Thyroid gland (tissue), 4 donors: ENCODE measurements at regions not wholly inside any gene's neighbourhood (a gene's known extent, or its start where the extent isn't known, plus 50 kb on each side); places are given as distances from the start of the nearest gene placed in this dataset.
"Not testable (repeated sequence)": the region's sequence is repeated elsewhere in the genome, so short reads cannot be mapped to it uniquely, and the experiment has no call there.

Source experiments
- DNase-seq, 2 donors: peaks; one replicate each; pipeline ENCODE4 v3.0.0-alpha.2; 2019
- H3K27ac ChIP-seq, 3 donors: fragments of 200-600 bp; sonication (generic); 1 replicate in 2 of 3; 2 replicates in 1 of 3; pipeline ENCODE4 v1.5.1; 2016 to 2019; ENCODE audit warnings: mild to moderate bottlenecking in 1 of 3, moderate library complexity in 1 of 3
- H3K27me3 ChIP-seq: fragments of 200-600 bp; sonication (generic); one replicate; pipeline ENCODE4 v1.5.1; 2019
- H3K36me3 ChIP-seq, 2 donors: fragments of 200-600 bp; sonication (generic); one replicate each; pipeline ENCODE4 v1.5.1; 2016 to 2019
- H3K4me1 ChIP-seq, 2 donors: fragments of 200-600 bp; sonication (generic); one replicate each; pipeline ENCODE4 v1.5.1; 2017 to 2019
- H3K4me3 ChIP-seq, 3 donors: fragments of 200-600 bp; sonication (generic); replicated peaks in 1 of 3; 1 replicate in 2 of 3; 2 replicates in 1 of 3; pipeline ENCODE4 v1.5.1; 2016; ENCODE audit warnings: mild to moderate bottlenecking in 1 of 3
- H3K9me3 ChIP-seq: fragments of 200-600 bp; sonication (generic); one replicate; pipeline ENCODE4 v1.5.1; 2017
- POLR2A ChIP-seq, 2 donors: fragments of 450-650 bp; IDR thresholded peaks; one replicate each; pipeline ENCODE4 v1.6.1; 2017; ENCODE audit warnings: antibody characterized with exemption in 2 of 2, mild to moderate bottlenecking in 2 of 2, moderate library complexity in 1 of 2
- WGBS, 2 donors: methylation state at CpG; one replicate each; pipeline ENCODE4 v1.1.5; 2017; 5-methylcytosine and 5-hydroxymethylcytosine counted together
- intact Hi-C: fragments of 100-400 bp; cut with DNase I; formaldehyde crosslinking; loops from one replicate; pipeline ENCODE4 v1.15.1; 2023
- TF ChIP-seq, protein P1 (sequence below), 6 experiments: fragments of 200-600 bp in 3 of 6; fragments of 450-650 bp in 3 of 6; sonication (generic) in 3 of 6; IDR thresholded peaks; one replicate each; pipeline ENCODE4 v1.5.1; 2016 to 2019; ENCODE audit warnings: antibody characterized with exemption in 6 of 6, mild to moderate bottlenecking in 2 of 6, inconsistent platforms in 1 of 6, moderate library complexity in 1 of 6

DNA sequence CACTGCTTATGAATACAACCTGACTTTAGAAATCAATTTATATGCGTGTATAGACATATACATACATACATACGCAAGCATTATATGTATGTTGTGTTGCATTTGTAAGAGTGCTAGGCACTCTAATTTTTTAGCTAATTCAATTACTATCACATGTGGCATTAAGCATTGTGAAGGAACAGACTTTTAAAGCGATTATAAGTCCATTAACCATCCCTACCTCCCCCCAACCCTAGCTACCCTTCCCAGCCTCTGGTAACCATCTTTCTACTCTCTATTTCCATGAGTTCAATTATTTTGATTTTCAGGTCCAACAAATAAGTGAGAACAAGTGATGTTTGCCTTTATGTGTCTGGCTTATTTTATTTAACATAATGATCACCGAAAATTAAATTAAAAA is 453.8 kb downstream of the DOK5 start:
- intact Hi-C loops = no loop called here
- H3K9me3 ChIP-seq = no peaks in the 10 kb centered on the region
- TF ChIP-seq POLR2A (IDR thresholded peaks at IDR 0.05) = no peak
- TF ChIP-seq, protein P1, sequence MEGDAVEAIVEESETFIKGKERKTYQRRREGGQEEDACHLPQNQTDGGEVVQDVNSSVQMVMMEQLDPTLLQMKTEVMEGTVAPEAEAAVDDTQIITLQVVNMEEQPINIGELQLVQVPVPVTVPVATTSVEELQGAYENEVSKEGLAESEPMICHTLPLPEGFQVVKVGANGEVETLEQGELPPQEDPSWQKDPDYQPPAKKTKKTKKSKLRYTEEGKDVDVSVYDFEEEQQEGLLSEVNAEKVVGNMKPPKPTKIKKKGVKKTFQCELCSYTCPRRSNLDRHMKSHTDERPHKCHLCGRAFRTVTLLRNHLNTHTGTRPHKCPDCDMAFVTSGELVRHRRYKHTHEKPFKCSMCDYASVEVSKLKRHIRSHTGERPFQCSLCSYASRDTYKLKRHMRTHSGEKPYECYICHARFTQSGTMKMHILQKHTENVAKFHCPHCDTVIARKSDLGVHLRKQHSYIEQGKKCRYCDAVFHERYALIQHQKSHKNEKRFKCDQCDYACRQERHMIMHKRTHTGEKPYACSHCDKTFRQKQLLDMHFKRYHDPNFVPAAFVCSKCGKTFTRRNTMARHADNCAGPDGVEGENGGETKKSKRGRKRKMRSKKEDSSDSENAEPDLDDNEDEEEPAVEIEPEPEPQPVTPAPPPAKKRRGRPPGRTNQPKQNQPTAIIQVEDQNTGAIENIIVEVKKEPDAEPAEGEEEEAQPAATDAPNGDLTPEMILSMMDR (IDR thresholded peaks at IDR 0.05) = no peak
- WGBS, 2 donors = 73 to 89% methylated on average over 4 of the region's 4 CpGs
- no peaks in the 10 kb centered on the region for H3K36me3 ChIP-seq
- H3K4me1 ChIP-seq = no peaks in the 10 kb centered on the region
- DNase-seq = no peak
- H3K27ac ChIP-seq = no peak overlapping the region
- no peak overlapping the region for H3K4me3 ChIP-seq
- no peaks in the 10 kb centered on the region for H3K27me3 ChIP-seq

DNA sequence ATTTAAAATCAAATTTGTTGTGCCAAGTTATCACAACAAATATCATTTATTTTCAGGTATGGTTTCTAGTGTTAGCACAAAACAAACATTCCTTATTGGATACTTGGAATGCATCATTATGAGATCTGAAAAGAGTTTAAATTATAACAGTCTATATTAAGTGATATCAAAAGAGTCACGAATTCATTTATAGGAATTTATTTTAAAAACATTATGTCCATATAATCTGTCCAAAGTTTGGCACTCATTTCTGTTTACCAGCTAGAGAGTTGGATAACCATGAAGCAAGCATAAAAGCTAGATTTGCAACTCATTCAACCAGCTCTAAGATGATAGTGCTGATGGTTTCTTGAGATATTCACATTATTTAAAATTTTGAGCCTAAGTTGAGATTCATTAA is 453.2 kb downstream of the DOK5 start:
- no peak for DNase-seq
- Histone ChIP-seq H3K36me3 (no peaks in the 10 kb centered on the region), H3K27ac (no peak overlapping the region), H3K4me3 (no peak overlapping the region), H3K9me3 (no peaks in the 10 kb centered on the region), H3K4me1 (no peaks in the 10 kb centered on the region), H3K27me3 (no peaks in the 10 kb centered on the region)
- TF ChIP-seq, protein P1 (IDR thresholded peaks at IDR 0.05) = no peak
- no peak for TF ChIP-seq POLR2A (IDR thresholded peaks at IDR 0.05)
- intact Hi-C loops = no loop called here
- WGBS, 2 donors = 73 to 83% methylated on average over 1 of the region's 1 CpG

DNA sequence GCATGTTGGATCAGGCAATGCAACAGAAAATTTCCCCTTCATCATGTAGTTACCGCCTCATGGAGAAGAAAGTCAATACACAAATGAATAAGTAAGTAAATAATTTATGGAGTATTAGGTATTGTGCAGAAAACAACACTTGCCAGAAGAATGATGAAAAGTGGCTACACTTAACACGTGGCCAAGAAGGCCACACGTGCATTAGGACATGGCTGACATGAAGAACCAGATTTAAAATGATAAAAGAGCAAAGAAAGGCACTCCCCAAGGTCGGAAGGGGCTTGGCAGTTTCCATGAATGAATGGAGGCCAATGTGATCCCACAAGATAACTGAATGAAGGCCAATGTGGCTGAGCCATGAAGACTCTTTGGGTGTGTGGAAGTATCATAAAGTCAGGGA is 447.2 kb downstream of the DOK5 start:
- no peaks in the 10 kb centered on the region for H3K27me3 ChIP-seq
- no peaks in the 10 kb centered on the region for H3K36me3 ChIP-seq
- no peaks in the 10 kb centered on the region for H3K4me1 ChIP-seq
- intact Hi-C loops = no loop called here
- TF ChIP-seq, protein P1 (IDR thresholded peaks at IDR 0.05) = no peak
- no peak for TF ChIP-seq POLR2A (IDR thresholded peaks at IDR 0.05)
- H3K27ac ChIP-seq = no peak overlapping the region
- no peaks in the 10 kb centered on the region for H3K9me3 ChIP-seq
- 59 to 75% methylated on average over 4 of the region's 4 CpGs for WGBS, 2 donors
- H3K4me3 ChIP-seq = no peak overlapping the region
- no peak for DNase-seq

DNA sequence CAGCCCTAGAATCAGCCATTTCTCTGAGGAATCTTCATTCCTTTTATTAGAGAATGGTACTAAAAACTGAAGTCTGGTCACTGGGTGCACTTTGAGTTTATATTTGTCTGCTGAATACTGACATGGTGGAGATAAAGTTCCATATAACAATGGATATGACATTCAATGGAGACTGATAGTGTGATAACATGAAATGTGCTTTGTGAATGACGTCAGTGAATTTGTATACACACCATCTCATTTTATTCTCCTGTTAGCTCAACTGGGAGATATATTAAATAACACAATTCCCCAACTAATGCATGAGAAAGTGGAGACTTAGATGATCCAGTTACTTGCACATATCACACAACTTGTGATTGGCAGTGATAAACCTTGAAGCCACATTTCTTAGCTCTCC is 446.7 kb downstream of the DOK5 start:
- H3K4me1 ChIP-seq = no peaks in the 10 kb centered on the region
- intact Hi-C loops = no loop called here
- WGBS, 2 donors = 69 to 83% methylated on average over 1 of the region's 1 CpG
- no peak for DNase-seq
- no peak overlapping the region for H3K27ac ChIP-seq
- no peak overlapping the region for H3K4me3 ChIP-seq
- TF ChIP-seq, protein P1 (IDR thresholded peaks at IDR 0.05) = no peak
- H3K27me3 ChIP-seq = no peaks in the 10 kb centered on the region
- no peaks in the 10 kb centered on the region for H3K36me3 ChIP-seq
- H3K9me3 ChIP-seq = no peaks in the 10 kb centered on the region

DNA sequence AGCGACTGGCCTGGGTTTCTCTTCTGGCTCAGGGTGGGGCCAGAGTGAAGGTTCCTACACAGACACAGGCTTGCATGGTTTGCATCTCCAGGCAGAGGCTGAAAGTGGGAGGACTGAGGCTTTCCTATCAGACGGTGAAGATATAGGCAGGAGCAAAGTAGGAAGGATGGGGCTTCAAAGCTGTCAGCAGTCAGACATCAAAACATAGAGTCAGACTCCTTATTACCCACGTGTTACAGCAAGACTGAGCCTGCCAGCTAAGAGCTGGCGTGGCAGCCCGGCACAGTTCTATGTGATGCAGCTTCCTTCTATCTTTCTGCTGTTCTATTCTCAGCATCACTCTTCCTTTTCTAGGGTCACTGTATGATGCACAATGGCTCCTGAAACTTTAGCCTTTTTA is 445.1 kb downstream of the DOK5 start:
- H3K4me3 ChIP-seq = no peak overlapping the region
- H3K27me3 ChIP-seq = no peaks in the 10 kb centered on the region
- TF ChIP-seq, protein P1 (IDR thresholded peaks at IDR 0.05) = no peak
- TF ChIP-seq POLR2A (IDR thresholded peaks at IDR 0.05) = no peak
- H3K9me3 ChIP-seq = no peaks in the 10 kb centered on the region
- H3K36me3 ChIP-seq = no peaks in the 10 kb centered on the region
- intact Hi-C loops = no loop called here
- H3K27ac ChIP-seq = no peak overlapping the region
- WGBS, 2 donors = 56 to 69% methylated on average over 5 of the region's 5 CpGs
- no peak for DNase-seq
- no peaks in the 10 kb centered on the region for H3K4me1 ChIP-seq

DNA sequence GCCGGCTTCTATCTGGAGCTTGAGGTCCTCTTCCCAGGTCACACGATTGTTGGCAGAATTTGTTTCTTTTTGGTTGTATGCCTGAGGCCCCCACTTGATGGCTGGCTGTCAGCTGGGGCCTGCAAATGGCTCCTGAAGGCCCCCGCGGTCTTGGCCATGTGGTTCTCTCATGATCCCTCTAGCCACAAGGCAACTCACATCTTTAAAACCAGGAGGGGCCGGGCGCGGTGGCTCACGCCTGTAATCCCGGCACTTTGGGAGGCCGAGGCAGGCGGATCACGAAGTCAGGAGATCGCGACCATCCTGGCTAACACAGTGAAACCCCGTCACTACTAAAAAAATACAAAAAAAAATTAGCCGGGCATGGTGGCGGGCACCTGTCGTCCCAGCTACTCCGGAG is 443.6 kb downstream of the DOK5 start:
- DNase-seq, intact Hi-C loops, H3K4me3 ChIP-seq, H3K4me1 ChIP-seq, H3K27ac ChIP-seq, H3K36me3 ChIP-seq, H3K9me3 ChIP-seq, H3K27me3 ChIP-seq: not testable (repeated sequence)
- WGBS, 2 donors = 85 to 94% methylated on average over 19 of the region's 19 CpGs
